ENCODE measurements at regions not wholly inside any gene's neighbourhood (a gene's known extent, or its start where the extent isn't known, plus 50 kb on each side); places are given as distances from the start of the nearest gene placed in this dataset.
A peak's percentile ranks its signal among the peaks of the same experiment; 100 is the strongest.

DNA sequence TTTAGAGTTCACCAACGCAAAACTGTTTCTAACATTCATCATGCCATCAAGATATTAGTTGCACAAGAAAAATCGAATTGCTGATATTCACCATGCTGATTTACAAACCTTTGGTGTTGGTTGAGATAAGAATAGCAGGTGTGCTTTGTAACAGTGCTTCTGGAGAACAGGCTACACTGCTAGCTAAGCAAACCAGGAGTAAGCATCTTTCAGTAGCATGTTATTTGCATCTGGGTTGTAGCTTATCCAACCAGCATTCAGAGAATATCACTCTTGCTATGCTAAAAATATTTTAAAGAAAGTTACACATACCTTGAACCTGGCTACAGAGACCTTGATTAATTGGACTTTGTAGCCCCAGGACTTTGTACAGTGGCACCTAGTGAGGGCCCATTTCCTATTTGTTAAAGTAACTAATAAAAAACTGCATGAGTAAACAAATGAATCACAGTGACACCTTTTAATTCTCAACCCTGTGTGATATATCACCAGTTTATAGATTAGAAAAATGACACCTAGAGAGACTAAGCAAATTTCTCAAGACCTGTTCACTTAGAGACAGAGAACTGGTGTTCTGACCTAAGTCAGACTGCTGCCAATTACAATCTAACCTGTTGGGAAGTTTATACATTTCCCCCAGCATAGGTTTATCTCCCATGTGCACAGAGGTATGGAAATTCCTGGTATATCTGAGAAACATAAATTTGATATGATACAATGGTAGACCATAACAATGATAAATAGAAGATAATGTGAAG, 435.5 kb upstream of the TGFBR2 start:
- no peak for DNase-seq

- no peak for DNase-seq
These were observed 432.0 kb upstream of the TGFBR2 start for GRCh38 chr3:30174357-30174756.

GRCh38 chr3:30180310-30181177, 425.9 kb upstream of the TGFBR2 start:
- no peak for DNase-seq

- no peak for DNase-seq
These were observed 425.3 kb upstream of the TGFBR2 start for GRCh38 chr3:30181178-30181465.

- DNase-seq, result no peak
These were observed 424.8 kb upstream of the TGFBR2 start for GRCh38 chr3:30181581-30181980.

GRCh38 chr3:30183421-30183820, 423.0 kb upstream of the TGFBR2 start:
- no peak for DNase-seq

GRCh38 chr3:30184091-30184810, 422.1 kb upstream of the TGFBR2 start:
- DNase-seq, result no peak

DNA sequence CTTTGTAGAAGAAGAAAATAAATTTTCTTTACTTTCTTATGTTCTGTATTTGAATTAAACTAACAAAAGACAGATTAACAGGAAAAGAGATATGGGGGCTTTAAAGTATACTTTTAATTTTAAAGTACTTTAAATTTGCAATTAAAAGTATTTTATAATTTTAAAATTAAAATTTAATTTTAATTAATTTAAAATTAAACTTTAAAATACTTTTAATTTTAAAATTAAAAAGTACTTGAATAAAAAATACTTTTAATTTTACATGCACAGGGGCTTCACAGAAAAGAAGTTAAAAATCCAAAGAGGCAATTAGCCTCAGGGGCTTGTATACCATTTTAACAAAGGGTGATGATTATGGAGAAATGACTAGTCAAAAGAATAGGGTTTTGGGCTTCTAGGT, 420.5 kb upstream of the TGFBR2 start:
- DNase-seq, result no peak

DNA sequence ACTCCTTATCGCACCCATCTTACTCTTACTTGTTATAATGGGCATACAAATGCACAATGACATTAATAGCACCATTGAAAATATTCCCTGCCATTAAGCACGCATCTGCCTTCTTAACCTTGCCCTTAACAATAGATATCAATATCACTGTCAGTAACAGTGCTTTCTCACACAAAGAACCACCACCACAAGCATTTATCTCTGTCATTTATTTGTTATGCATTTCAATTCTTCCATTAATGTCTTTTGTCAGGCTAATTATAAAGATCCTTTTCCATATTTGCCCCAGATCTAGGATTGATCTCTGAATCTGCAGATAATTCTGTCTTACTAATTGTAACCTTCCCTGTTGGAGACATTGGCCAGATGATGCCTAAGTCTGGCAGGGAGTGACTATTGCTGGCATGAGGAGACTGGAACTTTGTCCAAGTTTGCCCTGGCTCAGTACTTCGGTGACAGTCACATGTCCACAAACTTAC, 419.6 kb upstream of the TGFBR2 start:
- no peak for DNase-seq

GRCh38 chr3:30187366-30187765, 419.0 kb upstream of the TGFBR2 start:
- no peak for DNase-seq

DNA sequence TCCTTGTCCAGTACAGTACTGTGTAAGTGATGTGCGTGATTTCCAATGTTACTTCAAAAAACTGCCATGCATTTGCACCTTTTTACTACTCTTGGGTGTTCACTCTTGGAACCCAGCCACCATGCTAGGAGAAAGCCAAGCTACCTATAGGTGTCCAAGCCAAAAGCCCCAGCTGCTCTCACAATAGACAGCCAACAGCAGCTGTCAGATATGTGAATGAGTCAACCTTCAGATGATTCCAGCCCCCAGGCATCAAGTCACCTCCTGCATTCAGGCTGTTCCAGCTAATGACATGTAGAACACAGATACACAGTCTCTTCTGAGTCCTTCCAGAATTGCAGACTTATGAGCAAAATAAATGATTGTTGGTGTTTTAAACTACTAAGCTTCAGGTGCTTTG, 417.7 kb upstream of the TGFBR2 start:
- DNase-seq, result peak; percentile 63

GRCh38 chr3:30189900-30190299, 416.5 kb upstream of the TGFBR2 start:
- DNase-seq, result no peak

DNA sequence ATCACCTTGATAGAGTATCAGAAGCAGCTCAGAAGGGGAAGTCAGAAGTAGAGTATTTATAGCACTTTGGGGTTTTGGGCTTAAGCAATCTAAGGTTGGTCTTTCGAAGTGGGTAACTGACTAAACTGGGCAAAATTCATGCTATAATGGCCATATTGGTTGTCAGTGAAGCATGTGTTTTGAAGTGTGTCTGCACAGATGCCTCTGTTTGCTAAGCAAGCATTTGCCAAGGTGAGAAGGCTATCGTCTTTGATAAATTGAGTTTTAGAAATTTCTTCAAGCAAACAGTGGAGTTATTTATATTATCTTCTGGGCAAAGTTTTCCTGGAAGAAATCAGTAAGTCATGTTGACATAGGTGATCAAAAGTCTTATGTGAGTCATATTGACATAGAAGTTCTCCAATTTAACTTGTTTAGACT, 412.8 kb upstream of the TGFBR2 start:
- no peak for DNase-seq

DNA sequence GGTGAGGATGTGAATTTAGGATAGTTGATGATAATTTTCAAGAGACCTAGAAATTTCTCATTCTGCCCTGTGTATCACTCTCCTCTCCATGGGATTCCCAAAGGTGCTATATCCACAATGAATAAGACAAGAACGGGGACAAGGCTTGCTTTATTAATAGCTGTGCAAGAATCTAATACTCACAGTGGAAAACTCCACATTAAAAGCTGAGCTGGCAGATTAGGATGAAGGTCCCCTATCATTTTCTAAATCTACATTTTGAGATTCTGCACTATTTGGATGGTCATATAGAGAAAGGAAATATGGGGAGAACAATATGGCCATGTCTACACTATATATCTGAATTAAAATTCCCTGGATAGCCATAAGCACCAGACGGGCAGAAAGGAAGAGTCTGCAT, 411.0 kb upstream of the TGFBR2 start:
- DNase-seq, result no peak

- DNase-seq, result no peak
These were observed 408.2 kb upstream of the TGFBR2 start for GRCh38 chr3:30198162-30198561.

DNA sequence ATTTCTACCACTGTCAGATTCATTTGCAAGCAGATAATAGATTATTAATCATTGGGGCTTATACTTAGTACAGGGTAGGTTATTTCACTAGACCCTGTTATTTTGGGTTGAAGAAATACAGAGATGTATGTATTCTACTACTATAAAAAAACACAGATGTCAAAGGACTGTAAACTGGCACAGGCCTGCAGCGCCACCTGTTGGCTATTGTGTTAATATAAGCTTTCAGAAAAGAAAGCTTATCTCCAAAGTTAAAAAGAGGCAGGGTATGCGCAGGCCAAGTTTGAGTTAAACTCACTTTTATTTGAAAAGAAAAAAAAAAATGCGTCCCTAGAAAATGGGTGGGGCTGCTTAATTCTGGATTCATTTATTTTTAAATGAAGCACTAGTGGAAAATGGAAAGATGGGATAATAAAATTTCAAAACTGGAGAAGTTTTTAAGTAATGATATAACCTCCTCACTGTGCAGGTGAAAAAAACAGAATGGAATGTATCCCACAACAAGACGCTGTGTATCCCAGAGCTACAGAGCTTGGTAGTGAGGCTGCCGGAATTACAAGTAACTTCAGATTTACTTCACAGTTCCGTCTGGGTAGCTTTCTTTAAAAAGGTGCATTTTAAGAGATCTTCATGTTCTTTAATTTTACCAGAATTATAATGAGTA, 407.2 kb upstream of the TGFBR2 start:
- peak; percentile 38 for DNase-seq

- no peak for DNase-seq
These were observed 406.5 kb upstream of the TGFBR2 start for GRCh38 chr3:30199855-30200254.

- DNase-seq, result no peak
These were observed 404.7 kb upstream of the TGFBR2 start for GRCh38 chr3:30201715-30202114.

GRCh38 chr3:30203301-30203700, 403.1 kb upstream of the TGFBR2 start:
- no peak for DNase-seq

DNA sequence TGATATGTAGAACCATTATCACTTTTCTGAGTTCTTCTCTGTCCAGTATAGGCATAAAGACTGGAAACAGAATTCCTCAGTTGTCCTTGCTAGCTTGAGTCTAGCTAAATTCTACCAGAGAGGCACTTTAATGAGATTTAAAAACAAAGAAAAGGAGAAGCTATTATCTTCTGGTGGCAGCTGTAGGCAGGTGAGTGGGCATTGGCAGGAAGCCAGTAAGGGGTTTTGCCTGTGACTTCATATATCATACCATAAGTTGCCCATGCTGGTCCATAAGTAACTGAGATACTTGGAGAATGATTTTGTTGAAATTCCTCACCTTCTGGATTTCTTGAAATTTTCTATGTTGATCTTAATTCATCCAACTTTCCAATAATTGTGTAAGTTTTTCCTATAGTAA, 402.3 kb upstream of the TGFBR2 start:
- peak; percentile 33 for DNase-seq

- DNase-seq, result no peak
These were observed 400.4 kb upstream of the TGFBR2 start for GRCh38 chr3:30206051-30206450.

DNA sequence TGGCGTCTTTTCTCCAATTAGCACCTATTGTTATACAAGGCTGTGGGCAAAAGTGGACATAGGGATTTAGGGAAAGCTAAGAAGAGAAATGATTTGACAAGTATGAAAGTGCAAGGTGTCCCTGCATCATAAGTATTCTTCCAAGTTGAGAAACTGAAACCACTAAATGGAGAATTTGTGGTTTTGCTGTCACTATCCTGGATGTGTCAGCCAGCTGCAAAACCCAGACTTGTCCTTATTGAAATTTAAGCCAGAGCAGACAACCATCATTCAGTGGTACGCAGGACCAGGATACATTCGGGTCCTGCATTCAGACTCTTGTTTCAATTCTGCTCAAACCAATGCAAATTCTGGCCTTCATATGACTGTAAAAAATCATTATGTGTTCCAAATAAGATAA, 384.8 kb upstream of the TGFBR2 start:
- no peak for DNase-seq

DNA sequence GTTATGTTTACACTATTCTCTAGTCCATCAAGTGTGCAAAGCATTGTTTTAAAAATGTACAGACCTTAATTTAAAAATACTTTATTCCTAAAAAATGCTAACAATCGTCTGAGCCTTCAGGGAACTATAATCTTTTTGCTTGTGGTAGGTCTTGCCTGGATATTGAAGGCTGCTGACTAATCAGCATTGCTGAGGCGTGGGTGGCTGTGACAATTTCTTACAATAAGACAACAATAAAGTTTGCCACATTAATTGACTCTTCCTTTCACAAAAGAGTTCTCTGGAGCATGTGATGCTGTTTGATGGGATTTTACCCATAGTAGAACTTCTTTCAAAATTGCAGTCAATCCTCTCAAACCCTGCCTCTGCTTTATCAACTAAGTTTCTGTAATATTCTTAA, 384.0 kb upstream of the TGFBR2 start:
- no peak for DNase-seq

Measured in NCI-H1105 treated with DMSO at 0.1 percent for 48 hours (cell line).